HCT116 (cell line): ENCODE measurements at regions not wholly inside any gene's neighbourhood (a gene's known extent, or its start where the extent isn't known, plus 50 kb on each side); places are given as distances from the start of the nearest gene placed in this dataset.

Experiments used
- CTCF ChIP-seq, 3 experiments: fragments of 200-600 bp in 1 of 3; sonication (generic) in 1 of 3; IDR thresholded peaks in 2 of 3; conservative IDR thresholded peaks in 1 of 3; 2 replicates each; pipeline ENCODE4 v1.5.1; 2012 to 2017; ENCODE audit warnings: low read depth in 2 of 3, low read length in 2 of 3, antibody characterized with exemption in 1 of 3, borderline replicate concordance in 1 of 3, control low read depth in 1 of 3, mild to moderate bottlenecking in 1 of 3, mixed read lengths in 1 of 3, mixed run types in 1 of 3, moderate library complexity in 1 of 3; ENCODE audit not compliant: insufficient read depth in 1 of 3
- ELF1 ChIP-seq: IDR thresholded peaks from 2 replicates; pipeline ENCODE4 v1.6.1; 2012; ENCODE audit warnings: low read depth, borderline replicate concordance
- EZH2 ChIP-seq: fragments of 200-600 bp; sonication (generic); IDR thresholded peaks from 2 replicates; pipeline ENCODE4 v1.6.1; 2017; ENCODE audit warnings: antibody characterized with exemption, mixed run types
- POLR2A ChIP-seq: IDR thresholded peaks from 2 replicates; pipeline ENCODE4 v1.7.0; 2011; ENCODE audit warnings: borderline replicate concordance; ENCODE audit not compliant: insufficient read depth, insufficient read length; ENCODE audit errors: extremely low read depth
- POLR2AphosphoS5 ChIP-seq: IDR thresholded peaks from 2 replicates; pipeline ENCODE4 v1.6.1; 2011; ENCODE audit warnings: mild to moderate bottlenecking, low read depth, low read length, moderate library complexity
- RAD21 ChIP-seq: IDR thresholded peaks from 2 replicates; pipeline ENCODE4 v1.6.1; 2012; ENCODE audit warnings: low read depth, mild to moderate bottlenecking
- REST ChIP-seq: IDR thresholded peaks from 2 replicates; pipeline ENCODE4 v1.6.1; 2012; ENCODE audit warnings: low read depth
- YY1 ChIP-seq: IDR thresholded peaks from 2 replicates; pipeline ENCODE4 v1.6.1; 2011; ENCODE audit warnings: low read length, low read depth, moderate library complexity, mild to moderate bottlenecking; ENCODE audit not compliant: insufficient replicate concordance; ENCODE audit errors: extremely low read depth
- ZFX ChIP-seq: fragments of 450-650 bp; IDR thresholded peaks from 2 replicates; pipeline ENCODE4 v1.6.1; 2017

GRCh38 chr4:115456231-115456630 lies 342.8 kb upstream of the NDST4 start:
- TF ChIP-seq YY1 (no peak), EZH2 (no peak), CTCF (IDR thresholded peaks at IDR 0.05 in 2 of 3, conservative IDR thresholded peaks at IDR 0.05 in 1 of 3; ENCODE audit: borderline replicate concordance in 1 of 3, insufficient read depth in 1 of 3, low read depth in 2 of 3, low read length in 2 of 3) (no peak), POLR2A (no peak), ZFX (no peak), POLR2AphosphoS5 (no peak), RAD21 (no peak), REST (no peak), ELF1 (no peak)
